ENCODE measurements at regions not wholly inside any gene's neighbourhood (a gene's known extent, or its start where the extent isn't known, plus 50 kb on each side); places are given as distances from the start of the nearest gene placed in this dataset.

DNA sequence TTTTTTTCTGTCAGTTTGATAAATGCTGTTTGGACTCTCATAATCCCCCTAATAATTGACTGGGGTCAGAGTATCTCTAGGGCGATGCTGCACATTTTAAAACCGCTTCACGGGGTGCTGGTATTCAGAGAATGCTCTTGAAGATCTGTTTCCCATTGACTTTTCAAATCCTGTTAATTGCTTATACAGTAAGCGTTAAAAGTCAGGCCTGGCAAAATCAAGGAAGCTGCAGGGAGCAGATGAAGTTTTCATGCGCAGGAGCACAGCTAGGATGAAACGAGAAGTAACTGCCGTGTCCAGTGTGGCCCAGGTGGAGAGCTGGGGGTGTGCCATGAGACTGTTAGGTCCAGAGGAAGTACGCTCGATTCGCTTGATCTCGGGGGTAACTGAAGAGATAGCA is 312.9 kb downstream of the TRIML1 start:
- Histone ChIP-seq H3K27ac (ENCODE audit: low read depth, low read length, severe bottlenecking) (peak overlapping the region; percentile 57), H3K36me3 (ENCODE audit: control insufficient read depth, insufficient read depth, low read length) (no peaks in the 10 kb centered on the region), H3K4me1 (ENCODE audit: control insufficient read depth, insufficient read depth, low read length, poor library complexity, severe bottlenecking) (peaks cover 10% of the 10 kb centered on the region), H3K9me3 (ENCODE audit: control insufficient read depth, low read length) (no peaks in the 10 kb centered on the region), H3K4me3 (ENCODE audit: extremely low read depth, insufficient read depth, low read length, poor library complexity, severe bottlenecking) (no peak overlapping the region)
- 23 to 26% methylated on average over 6 of the region's 11 CpGs for WGBS, 2 experiments (ENCODE audit: insufficient coverage in 2 of 2)

DNA sequence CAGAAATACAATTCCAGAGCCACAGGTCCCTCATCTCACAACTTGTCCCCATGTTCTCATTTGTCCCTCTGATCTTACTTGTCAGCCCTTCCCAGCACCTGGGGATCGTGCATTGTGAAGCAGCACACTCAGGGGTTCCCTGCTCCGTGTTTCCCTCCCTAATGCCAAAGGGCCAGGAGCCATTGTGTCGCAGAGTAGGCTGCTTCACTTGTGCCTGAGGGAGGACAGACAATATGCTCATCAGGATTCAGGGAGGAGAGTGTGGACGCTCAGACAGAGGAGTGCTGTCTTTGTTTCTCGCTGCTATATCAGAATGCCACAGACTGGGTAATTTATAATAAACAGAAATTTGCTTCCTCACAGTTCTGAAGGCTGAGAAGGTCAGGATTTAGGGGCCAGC is 315.3 kb downstream of the TRIML1 start:
- Histone ChIP-seq H3K27ac (ENCODE audit: low read depth, low read length, severe bottlenecking) (no peak overlapping the region), H3K9me3 (ENCODE audit: control insufficient read depth, low read length) (no peaks in the 10 kb centered on the region), H3K36me3 (ENCODE audit: control insufficient read depth, insufficient read depth, low read length) (no peaks in the 10 kb centered on the region), H3K4me3 (ENCODE audit: extremely low read depth, insufficient read depth, low read length, poor library complexity, severe bottlenecking) (no peak overlapping the region), H3K4me1 (ENCODE audit: control insufficient read depth, insufficient read depth, low read length, poor library complexity, severe bottlenecking) (peaks cover 10% of the 10 kb centered on the region)
- WGBS, 2 experiments (ENCODE audit: insufficient coverage in 2 of 2), result 17 to 61% methylated on average over 2 to 3 of the region's 5 CpGs

GRCh38 chr4:188455062-188455752 is 316.0 kb downstream of the TRIML1 start:
- Histone ChIP-seq H3K4me3 (ENCODE audit: extremely low read depth, insufficient read depth, low read length, poor library complexity, severe bottlenecking) (no peak overlapping the region), H3K36me3 (ENCODE audit: control insufficient read depth, insufficient read depth, low read length) (no peaks in the 10 kb centered on the region), H3K27ac (ENCODE audit: low read depth, low read length, severe bottlenecking) (no peak overlapping the region), H3K4me1 (ENCODE audit: control insufficient read depth, insufficient read depth, low read length, poor library complexity, severe bottlenecking) (peaks cover 10% of the 10 kb centered on the region), H3K9me3 (ENCODE audit: control insufficient read depth, low read length) (no peaks in the 10 kb centered on the region)
- WGBS, 2 experiments (ENCODE audit: insufficient coverage in 2 of 2), result 89 to 90% methylated on average over 4 to 6 of the region's 6 CpGs

GRCh38 chr4:188459381-188459780 is 320.1 kb downstream of the TRIML1 start:
- WGBS, 2 experiments (ENCODE audit: insufficient coverage in 2 of 2), result no CpG with 5 or more reads among the region's 1 CpG
- H3K36me3 ChIP-seq (ENCODE audit: control insufficient read depth, insufficient read depth, low read length), result no peaks in the 10 kb centered on the region
- H3K27ac ChIP-seq (ENCODE audit: low read depth, low read length, severe bottlenecking), result no peak overlapping the region
- H3K4me3 ChIP-seq (ENCODE audit: extremely low read depth, insufficient read depth, low read length, poor library complexity, severe bottlenecking), result no peak overlapping the region
- H3K9me3 ChIP-seq (ENCODE audit: control insufficient read depth, low read length), result peaks cover 10% of the 10 kb centered on the region
- no peaks in the 10 kb centered on the region for H3K4me1 ChIP-seq (ENCODE audit: control insufficient read depth, insufficient read depth, low read length, poor library complexity, severe bottlenecking)

DNA sequence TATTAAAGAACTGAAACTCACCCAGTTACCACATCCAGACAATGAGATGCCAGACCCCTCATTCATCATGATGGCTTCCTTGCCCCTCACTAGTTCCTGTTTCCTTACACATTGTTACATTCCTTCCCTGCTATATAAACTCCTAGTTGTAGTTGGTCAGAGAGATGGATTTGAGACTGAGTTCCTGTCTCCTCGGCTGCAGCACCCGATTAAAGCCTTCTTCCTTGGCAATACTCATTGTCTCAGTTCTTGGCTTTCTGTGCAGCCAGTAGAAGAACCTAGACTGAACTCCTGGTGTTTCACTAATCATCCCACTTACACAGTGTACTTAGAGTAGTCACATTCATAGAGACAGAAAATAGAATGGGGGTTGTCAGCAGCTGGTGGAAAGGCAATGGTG is 324.7 kb downstream of the TRIML1 start:
- Histone ChIP-seq H3K4me1 (ENCODE audit: control insufficient read depth, insufficient read depth, low read length, poor library complexity, severe bottlenecking) (no peaks in the 10 kb centered on the region), H3K27ac (ENCODE audit: low read depth, low read length, severe bottlenecking) (no peak overlapping the region), H3K9me3 (ENCODE audit: control insufficient read depth, low read length) (peaks cover 11% of the 10 kb centered on the region), H3K36me3 (ENCODE audit: control insufficient read depth, insufficient read depth, low read length) (no peaks in the 10 kb centered on the region), H3K4me3 (ENCODE audit: extremely low read depth, insufficient read depth, low read length, poor library complexity, severe bottlenecking) (no peak overlapping the region)
- WGBS, 2 experiments (ENCODE audit: insufficient coverage in 2 of 2), result 88% methylated on average over 2 of the region's 2 CpGs; no CpG with 5 or more reads in 1 of the 2 experiments

- peaks cover 11% of the 10 kb centered on the region for H3K9me3 ChIP-seq (ENCODE audit: control insufficient read depth, low read length)
- H3K27ac ChIP-seq (ENCODE audit: low read depth, low read length, severe bottlenecking), result no peak overlapping the region
- H3K4me3 ChIP-seq (ENCODE audit: extremely low read depth, insufficient read depth, low read length, poor library complexity, severe bottlenecking), result no peak overlapping the region
- no peaks in the 10 kb centered on the region for H3K36me3 ChIP-seq (ENCODE audit: control insufficient read depth, insufficient read depth, low read length)
- no CpG with 5 or more reads among the region's 1 CpG for WGBS, 2 experiments (ENCODE audit: insufficient coverage in 2 of 2)
- no peaks in the 10 kb centered on the region for H3K4me1 ChIP-seq (ENCODE audit: control insufficient read depth, insufficient read depth, low read length, poor library complexity, severe bottlenecking)
Observed at GRCh38 chr4:188466001-188466400, 326.8 kb downstream of the TRIML1 start.

- Histone ChIP-seq H3K9me3 (ENCODE audit: control insufficient read depth, low read length) (no peaks in the 10 kb centered on the region), H3K4me3 (ENCODE audit: extremely low read depth, insufficient read depth, low read length, poor library complexity, severe bottlenecking) (no peak overlapping the region), H3K4me1 (ENCODE audit: control insufficient read depth, insufficient read depth, low read length, poor library complexity, severe bottlenecking) (no peaks in the 10 kb centered on the region), H3K36me3 (ENCODE audit: control insufficient read depth, insufficient read depth, low read length) (no peaks in the 10 kb centered on the region), H3K27ac (ENCODE audit: low read depth, low read length, severe bottlenecking) (no peak overlapping the region)
- 90% methylated on average over 2 of the region's 5 CpGs for WGBS, 2 experiments (ENCODE audit: insufficient coverage in 2 of 2)
Observed at GRCh38 chr4:188484256-188484655, 345.0 kb downstream of the TRIML1 start.

DNA sequence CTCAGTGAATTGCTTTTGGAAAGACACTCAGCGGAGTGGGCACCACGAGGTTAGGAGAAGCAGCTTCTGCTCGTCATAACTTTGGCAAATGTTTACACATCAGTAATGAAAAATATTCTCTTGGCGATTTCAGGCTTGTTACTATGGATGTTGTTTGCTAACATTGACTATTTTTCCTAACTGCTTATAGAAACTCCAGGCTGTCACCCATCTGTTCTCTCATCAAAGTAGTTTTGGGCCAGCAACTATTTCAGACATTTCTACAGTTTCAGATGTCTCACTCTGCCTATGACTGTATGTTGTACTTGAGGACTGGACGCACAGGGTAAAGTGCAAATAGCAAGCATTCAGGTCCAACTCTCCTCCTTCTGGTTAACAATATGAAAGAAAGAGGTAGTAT is 346.7 kb downstream of the TRIML1 start:
- WGBS, 2 experiments (ENCODE audit: insufficient coverage in 2 of 2), result 83 to 91% methylated on average over 3 to 4 of the region's 5 CpGs
- Histone ChIP-seq H3K36me3 (ENCODE audit: control insufficient read depth, insufficient read depth, low read length) (no peaks in the 10 kb centered on the region), H3K4me1 (ENCODE audit: control insufficient read depth, insufficient read depth, low read length, poor library complexity, severe bottlenecking) (no peaks in the 10 kb centered on the region), H3K9me3 (ENCODE audit: control insufficient read depth, low read length) (no peaks in the 10 kb centered on the region), H3K27ac (ENCODE audit: low read depth, low read length, severe bottlenecking) (no peak overlapping the region), H3K4me3 (ENCODE audit: extremely low read depth, insufficient read depth, low read length, poor library complexity, severe bottlenecking) (no peak overlapping the region)

- H3K27ac ChIP-seq (ENCODE audit: low read depth, low read length, severe bottlenecking), result no peak overlapping the region
- H3K36me3 ChIP-seq (ENCODE audit: control insufficient read depth, insufficient read depth, low read length), result no peaks in the 10 kb centered on the region
- 86 to 91% methylated on average over 5 to 6 of the region's 6 CpGs for WGBS, 2 experiments (ENCODE audit: insufficient coverage in 2 of 2)
- no peak overlapping the region for H3K4me3 ChIP-seq (ENCODE audit: extremely low read depth, insufficient read depth, low read length, poor library complexity, severe bottlenecking)
- peaks cover 5% of the 10 kb centered on the region for H3K9me3 ChIP-seq (ENCODE audit: control insufficient read depth, low read length)
- H3K4me1 ChIP-seq (ENCODE audit: control insufficient read depth, insufficient read depth, low read length, poor library complexity, severe bottlenecking), result no peaks in the 10 kb centered on the region
Observed at GRCh38 chr4:188492886-188493285, 353.6 kb downstream of the TRIML1 start.

DNA sequence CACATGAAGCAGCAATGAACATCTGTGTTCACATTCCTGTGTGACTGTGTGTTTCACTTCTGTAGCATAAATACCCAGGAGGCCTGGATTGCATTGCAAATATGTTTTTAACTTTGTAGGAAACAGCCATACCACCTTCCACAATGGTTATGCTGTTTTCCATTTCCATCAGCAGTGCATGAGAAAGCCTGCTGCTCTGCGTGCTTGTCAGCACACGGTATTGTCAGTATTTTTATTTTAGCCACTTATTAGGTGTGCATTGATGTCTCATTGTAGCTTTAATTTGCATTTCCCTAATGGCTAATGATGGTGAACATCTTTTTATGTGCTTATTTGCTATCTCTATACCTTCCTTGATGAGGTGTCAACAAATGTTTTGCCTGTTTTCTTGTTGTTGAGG is 355.9 kb downstream of the TRIML1 start:
- Histone ChIP-seq H3K4me3 (ENCODE audit: extremely low read depth, insufficient read depth, low read length, poor library complexity, severe bottlenecking) (no peak overlapping the region), H3K9me3 (ENCODE audit: control insufficient read depth, low read length) (peaks cover 5% of the 10 kb centered on the region), H3K36me3 (ENCODE audit: control insufficient read depth, insufficient read depth, low read length) (no peaks in the 10 kb centered on the region), H3K4me1 (ENCODE audit: control insufficient read depth, insufficient read depth, low read length, poor library complexity, severe bottlenecking) (no peaks in the 10 kb centered on the region), H3K27ac (ENCODE audit: low read depth, low read length, severe bottlenecking) (no peak overlapping the region)
- WGBS, 2 experiments (ENCODE audit: insufficient coverage in 2 of 2), result 80 to 100% methylated on average over 1 to 2 of the region's 2 CpGs

GRCh38 chr4:188511431-188511830 is 372.2 kb downstream of the TRIML1 start:
- H3K36me3 ChIP-seq (ENCODE audit: control insufficient read depth, insufficient read depth, low read length), result no peaks in the 10 kb centered on the region
- no peak overlapping the region for H3K4me3 ChIP-seq (ENCODE audit: extremely low read depth, insufficient read depth, low read length, poor library complexity, severe bottlenecking)
- H3K4me1 ChIP-seq (ENCODE audit: control insufficient read depth, insufficient read depth, low read length, poor library complexity, severe bottlenecking), result no peaks in the 10 kb centered on the region
- no peaks in the 10 kb centered on the region for H3K9me3 ChIP-seq (ENCODE audit: control insufficient read depth, low read length)
- no peak overlapping the region for H3K27ac ChIP-seq (ENCODE audit: low read depth, low read length, severe bottlenecking)
